GM19452 (cell line): ENCODE measurements at regions not wholly inside any gene's neighbourhood (a gene's known extent, or its start where the extent isn't known, plus 50 kb on each side); places are given as distances from the start of the nearest gene placed in this dataset.
A peak's percentile ranks its signal among the peaks of the same experiment; 100 is the strongest.
"Not testable (repeated sequence)": the region's sequence is repeated elsewhere in the genome, so short reads cannot be mapped to it uniquely, and the experiment has no call there.

Experiments
- ATAC-seq: cut with Tn5 transposase; IDR thresholded peaks from one replicate; pipeline ENCODE4 v1.9.1; 2021; ENCODE audit not compliant: unreplicated experiment

DNA sequence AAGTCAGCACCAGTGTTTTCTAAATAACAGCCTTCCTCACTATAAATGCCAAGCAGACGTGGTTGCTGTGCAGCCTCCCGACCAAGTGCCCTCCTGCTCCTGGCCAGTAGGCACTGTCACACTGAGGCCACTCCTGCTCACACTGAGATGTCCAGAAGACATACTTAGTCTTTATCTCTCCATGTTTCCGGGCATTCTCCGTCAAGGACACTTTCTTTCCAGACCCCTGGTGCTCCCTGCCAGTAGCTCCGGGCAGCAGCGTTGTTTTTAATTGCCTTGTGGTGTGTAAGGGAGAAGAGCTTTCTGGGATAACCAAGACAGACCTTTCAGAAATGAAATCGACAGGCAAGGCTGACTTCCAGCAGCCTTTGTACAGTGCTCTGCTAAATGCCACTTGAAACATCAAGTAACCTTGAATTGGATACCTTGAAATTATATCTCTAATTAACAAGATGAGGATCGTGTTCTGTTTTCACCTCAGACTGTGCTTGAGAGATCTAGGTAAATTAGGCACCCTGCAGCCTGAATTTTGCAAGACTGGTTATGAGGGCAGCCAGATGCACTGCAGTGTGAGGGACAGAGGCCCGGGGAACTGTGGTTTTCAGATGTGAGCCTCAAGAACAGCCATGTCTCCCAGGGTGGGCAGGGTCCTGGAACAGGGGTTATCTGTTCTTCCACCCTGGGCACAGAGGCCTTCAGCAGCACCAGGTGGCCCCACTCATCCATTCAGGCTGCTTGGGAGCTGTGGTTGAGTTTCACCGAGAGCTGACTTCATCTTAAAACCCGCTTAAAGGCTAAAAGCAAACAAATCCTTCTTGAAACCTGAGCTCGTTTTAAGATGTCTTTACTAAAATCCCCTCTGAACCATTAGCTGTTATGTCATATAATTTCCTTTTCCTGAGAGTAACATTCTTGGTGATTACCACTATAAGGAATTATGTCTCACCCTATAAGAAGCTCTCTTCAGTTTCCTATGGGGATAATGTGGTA, 105.5 kb upstream of the IL12A start:
- no peak for ATAC-seq

DNA sequence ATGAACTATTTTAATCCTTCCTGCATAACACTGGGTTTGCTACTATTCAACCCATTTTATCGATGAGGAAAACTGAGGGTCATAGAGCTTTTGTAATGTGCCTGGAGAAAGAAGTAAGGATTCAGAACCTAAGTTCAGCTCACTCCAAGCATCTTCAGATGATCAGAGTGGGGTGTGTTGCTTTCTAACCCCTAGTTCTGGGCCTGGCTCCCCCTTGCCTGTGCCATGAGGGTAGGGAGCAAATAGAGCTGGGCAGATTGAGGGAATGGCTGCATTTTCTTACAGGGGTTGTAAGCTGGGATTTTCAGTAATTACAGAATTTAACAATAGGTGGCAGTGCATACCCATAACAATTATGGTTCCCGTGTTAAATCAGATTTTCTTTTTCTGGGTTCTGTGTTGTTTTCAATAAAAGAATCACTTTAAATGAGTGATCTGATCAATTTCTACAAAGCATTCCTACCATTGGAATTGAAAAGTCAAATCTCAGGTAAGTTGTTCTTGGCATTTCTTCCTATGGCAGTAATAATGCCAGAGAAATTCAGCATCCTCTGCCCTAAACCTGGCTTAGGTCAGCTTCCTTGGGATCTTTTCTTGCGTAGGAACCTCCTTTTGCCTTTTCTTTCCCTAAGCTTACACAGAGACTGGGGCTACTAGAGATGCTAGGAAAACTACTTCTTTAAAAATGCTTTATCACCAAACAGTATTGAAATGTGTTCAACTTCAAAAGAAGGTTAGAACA, 103.8 kb upstream of the IL12A start:
- no peak for ATAC-seq

DNA sequence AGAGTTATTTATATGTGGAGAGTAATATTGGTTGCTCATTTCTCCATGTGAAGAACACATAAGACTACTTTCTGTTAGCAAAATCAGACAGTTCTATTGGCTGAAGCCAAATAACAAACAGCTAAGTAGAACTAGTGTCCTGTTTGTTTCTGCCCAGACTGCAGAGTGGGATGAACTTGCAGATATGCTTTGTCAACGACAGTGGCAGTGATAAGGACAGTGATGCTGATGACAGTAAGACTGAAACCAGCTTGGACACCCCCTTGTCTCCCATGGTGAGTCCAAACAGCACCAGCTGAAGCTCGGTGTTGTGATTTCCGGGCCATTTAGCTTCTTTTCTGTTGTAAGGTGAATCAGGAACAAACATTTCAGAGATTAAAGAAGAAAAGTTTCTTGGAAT, 102.6 kb upstream of the IL12A start:
- no peak for ATAC-seq

DNA sequence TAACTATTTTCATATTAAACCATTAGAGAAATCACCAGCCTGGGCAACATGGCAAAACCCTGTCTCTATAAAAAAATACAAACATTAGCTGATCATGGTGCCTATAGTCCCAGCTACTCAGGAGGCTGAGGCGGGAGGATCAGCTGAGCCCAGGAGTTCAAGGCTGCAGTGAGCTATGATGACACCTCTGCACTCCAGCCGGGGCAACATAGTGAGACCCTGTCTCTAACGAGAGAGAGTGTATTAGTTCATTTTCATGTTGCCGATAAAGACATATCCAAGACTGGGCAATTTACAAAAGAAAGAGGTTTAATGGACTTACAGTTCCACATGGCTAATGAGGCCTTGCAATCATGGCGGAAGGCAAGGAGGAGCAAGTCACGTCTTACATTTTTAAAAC, 102.1 kb upstream of the IL12A start:
- ATAC-seq = not testable (repeated sequence)

DNA sequence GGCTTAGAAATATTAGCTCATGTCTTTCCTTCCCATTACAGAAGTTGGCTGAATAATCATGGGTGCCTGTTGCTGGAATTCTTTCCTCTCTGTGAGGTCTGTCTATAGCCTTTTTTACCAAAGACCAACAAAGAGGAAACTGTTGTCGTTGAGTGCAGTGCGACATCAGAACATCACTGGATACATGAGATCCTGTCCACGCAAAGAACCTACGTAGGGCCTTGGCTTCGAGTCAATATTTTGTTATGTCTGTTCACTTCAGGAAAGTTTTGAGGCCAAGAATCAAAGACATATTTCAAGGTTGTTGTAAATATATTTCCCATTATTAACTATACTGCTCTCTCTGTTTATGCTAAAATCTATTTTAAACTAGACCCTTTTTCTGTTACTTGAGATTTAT, 101.5 kb upstream of the IL12A start:
- no peak for ATAC-seq

DNA sequence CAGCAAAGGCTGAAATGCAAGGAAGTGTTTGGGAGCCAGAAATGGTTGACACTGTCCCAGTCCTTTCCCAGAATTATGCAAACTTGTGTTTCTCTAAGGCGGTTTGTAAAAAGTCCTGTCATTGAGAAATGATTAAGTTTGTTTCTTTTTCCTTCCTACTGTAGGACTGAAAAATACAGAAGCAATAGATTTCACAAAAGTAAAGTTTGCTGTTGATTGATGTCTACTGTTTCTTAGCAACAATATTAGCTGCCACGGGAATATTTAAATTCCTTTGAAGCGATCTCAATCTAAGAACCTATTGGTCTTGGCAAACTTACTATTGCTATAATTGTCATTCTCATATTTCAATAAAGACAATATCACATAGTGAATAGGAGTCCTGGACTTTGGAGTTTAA, 100.7 kb upstream of the IL12A start:
- no peak for ATAC-seq

DNA sequence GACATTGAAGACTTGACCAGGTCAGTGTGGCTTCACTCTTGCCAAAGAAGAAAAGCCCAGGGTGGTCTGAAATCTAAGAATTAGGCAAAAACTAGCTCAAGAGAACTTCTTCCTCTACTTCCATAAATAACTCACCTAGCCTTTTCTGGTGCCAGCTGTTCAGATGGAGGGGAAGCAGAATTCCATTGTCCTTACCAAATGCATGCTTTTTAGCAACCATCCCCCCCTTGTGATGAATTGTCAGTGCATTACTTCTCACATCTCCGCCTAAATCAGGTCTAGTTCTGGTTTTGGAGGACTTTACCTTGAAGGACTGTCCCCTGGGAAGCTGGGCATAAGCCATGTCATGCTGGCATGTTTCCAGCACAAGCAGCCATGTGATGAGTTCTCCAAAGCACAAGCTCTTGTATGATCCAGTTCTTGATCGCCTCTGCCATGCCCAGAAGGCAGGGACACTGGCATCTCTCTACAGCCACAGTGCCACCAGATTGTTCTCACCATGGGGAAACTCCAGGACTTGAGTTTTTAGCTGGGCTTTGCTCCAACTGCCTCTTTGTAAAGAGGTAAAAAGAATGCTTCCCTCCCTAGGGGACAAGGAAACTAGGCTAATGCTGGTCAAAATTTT, 96.4 kb upstream of the IL12A start:
- no peak for ATAC-seq

DNA sequence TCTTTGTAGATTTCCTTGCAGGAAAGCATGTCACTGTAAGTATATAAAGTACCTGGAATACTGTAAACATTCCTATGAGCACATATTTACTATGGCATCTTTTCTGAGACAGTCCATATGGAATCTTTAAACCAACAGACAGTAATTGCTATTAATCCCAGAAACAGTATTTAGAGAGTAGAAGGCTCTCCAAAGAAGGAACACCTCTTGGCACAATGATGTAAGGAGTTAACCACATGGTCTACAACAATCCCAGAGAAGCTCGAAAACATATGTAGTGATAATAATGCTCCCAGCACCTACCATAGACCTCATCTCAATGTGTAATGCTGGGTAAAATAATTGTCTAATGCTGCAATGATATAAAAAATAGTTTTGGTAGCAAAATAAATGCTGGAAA, 95.8 kb upstream of the IL12A start:
- no peak for ATAC-seq

DNA sequence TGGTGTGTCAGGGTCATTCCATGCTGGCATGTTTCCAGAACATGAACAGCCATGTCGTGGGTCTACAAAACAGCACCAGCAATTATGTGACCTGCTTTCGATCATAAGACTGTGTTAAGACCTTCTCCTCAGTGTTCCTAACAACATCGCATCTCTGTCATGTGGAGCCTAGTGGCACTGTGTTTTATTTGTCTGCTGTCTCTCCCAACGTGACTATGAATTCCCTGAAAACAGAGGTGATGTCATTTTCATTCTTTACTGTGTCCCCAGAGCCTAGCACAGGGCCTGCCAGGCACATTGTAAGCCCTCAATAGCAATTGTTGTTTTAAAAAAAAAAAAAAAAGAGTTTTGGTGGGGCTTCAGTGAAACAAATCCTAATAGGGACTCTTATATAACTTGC, 94.2 kb upstream of the IL12A start:
- no peak for ATAC-seq

DNA sequence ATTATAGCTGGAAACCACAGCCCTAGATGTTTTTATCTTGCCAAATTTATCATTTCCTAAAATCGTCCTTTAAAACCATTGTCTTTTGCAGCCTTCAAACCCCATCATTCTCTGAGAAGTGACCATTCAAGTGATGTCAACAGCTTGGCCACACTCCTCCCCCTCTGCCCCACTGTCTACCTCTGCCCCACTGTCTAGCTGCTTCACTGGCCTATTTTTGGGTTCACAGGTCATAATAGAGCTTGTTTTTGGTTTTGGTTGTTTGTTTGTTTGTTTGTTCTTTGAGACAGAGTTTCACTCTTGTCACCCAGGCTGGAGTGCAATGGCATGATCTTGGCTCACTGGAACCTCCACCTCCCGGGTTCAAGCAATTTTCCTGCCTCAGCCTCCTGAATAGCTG, 93.2 kb upstream of the IL12A start:
- no peak for ATAC-seq

DNA sequence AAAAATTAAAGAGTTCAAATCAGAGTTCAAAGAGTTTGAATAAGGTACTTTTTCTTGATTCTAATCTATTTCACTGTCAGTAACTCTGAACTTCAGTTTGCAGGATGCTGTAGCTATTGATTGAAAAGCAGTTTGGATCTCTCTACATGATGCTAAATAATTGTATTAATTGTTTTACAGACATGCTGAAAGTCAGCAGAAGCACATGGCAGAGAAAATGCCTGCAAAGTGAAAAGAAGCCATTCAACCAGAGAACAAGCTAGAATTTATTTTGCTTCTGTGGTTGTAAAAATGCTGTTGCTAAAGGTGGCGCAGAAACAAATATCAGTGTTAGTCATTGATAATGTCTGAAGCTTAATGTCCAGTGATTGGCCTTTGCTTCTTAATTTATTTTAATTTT, 92.1 kb upstream of the IL12A start:
- ATAC-seq = no peak

DNA sequence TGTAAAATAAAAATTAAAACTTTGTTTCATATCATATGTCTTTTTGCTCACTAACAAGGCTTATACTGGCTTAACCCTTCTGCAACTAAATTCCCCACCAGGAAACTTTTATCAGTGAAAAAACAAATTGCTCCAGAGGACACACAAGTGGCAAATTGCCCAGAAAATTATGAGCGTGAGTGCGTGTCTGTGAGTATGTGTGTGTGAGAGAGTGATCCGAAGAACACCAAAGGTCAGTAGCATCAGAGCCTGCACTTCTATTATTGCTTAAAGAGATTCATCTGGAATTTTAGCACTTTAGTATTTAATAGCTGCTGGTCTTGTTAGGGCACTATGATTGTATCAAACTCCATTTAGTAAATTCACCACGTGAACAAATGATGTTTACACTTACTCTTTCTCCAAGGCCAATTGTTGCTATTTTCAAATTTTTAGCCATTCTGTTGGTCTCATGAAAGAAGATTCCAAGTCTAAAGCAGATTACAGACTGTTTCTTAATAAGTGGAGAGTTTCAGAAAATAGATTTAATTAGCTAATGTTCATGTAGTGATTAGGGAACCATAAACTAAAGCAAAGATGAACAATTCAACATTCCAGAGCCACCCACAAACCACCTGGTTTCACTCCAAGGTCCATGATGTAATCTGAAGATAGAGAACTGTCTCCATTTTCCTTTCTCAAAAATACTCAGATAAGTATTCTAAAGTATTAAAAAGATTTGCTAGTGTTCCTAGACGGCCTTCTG, 91.1 kb upstream of the IL12A start:
- no peak for ATAC-seq

DNA sequence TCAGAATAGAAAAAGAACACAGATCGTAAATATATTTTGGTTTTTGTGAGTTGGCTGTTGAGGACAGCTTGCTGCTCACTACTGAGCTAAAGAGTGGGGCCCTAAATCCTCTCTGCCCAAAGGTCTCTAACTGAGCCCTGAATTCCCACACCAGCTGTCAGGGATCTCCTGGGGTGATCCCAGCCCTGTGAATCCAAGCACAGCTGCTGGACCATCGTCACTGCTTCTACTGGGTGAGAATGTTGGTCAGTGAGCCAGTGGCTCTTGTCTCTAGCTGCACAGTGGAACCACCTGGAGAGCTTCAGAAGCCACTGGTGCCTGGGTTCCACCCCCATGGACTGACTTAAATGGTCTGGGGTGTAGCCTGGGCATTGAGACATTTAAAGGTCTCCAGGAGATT, 90.5 kb upstream of the IL12A start:
- no peak for ATAC-seq

DNA sequence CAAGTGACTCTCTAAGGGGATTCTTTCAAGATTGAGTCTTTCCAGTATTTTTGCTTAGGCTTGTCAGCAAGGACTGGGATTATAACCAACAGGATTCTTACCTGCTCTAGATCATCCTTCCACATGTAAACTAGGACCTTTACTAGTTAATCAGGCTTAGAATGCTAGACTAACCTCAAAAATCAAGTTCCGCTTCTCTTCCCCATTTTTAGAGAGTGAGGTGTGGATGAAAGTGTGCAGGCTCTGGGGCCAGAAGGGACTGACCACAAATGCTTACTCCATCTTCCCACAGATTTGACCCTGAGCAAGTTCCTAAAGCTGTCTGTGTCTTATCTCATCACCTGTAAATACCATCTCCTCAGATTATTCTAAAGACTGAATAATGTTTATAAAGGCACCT, 89.5 kb upstream of the IL12A start:
- ATAC-seq = no peak

DNA sequence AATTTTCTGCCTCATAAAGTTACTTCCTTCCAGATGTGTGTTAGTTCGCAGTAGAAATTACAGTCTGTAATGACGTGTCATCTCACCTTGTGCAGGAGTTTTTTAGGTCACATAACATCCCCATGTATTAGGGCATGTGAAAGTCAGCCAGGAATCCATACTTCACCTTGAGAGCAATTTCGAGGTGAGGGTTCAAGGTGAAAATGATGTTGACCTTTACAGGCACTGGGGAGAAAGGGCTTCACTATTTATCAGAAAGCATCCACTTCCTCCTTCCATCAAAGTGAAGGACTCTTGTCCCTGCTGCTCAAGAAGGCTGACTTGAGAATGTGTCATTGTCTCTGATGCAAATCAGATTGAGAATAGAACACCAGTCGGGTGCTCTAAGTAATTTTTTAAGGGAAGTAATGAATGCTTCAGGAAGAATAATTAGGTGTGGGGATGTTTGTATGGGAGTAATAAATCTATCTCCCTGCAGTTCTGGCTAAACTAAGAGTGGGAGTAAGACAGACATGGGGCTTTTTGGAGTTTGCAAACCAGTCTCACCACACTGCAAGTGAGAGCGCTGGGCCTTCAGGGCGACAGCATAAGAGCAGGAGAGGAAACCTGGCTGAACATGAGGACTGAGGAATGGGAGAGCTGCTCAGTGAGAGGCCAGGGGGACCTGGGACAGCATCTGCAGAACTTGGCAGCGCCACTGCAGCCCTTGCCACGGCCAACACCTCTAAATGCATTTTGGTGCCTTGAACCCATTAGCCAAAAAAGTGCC, 85.9 kb upstream of the IL12A start:
- ATAC-seq = peak; percentile 71

DNA sequence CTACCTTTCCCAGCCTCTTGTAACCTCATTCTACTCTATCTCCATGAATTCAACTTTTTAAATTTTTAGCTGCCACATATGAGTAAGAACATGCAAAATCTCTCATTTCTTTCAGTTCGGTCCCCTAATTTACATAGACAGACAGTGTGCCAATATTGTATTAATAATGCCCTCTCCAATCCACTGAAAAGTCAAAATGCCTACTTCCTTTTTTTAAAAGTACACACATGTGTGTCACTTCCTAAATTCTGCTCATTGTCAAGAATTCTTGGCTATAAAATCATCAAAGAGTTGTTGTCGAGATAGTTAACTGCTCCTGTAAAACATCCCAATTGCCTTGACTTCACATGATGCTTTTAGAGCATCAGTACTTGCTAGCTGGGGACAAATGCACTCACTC, 84.2 kb upstream of the IL12A start:
- peak; percentile 40 for ATAC-seq

DNA sequence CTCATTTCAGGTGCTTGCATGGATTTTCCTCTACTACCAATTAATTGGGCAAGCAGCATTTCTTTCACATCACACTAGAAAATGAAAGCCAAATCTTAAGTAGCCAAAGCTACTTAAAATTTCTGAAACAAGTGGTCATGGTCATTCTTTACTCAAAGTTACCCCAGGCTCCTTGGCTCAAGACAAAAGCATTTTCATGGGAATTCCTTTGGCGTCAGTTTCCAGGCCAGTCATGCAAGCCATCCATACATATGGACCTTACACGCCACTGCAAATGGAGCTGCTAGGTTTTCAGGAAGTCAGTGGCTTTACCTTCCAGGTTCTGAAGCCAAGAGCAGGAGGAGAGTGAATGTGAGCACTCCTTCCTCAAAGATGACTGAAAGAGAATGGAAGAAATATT, 83.7 kb upstream of the IL12A start:
- ATAC-seq = no peak

DNA sequence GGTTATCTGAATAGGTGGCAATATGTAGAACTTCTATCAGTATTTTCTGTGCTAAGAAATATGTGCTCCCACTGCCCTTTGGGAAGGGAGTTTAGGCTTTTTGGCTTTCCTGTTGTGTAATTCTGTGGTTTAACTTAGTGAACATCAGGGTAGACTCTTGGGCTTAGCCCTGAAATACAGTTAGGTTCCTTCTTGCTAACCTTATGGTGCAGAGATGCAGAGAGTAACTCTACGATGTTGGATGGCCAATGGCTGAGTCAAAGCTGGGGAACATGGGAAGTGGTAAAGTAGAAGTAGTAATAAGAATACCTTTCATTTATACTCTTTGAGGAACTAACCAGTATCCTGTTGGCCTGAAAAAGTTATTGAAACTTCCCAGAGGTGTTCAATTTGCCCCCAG, 80.8 kb upstream of the IL12A start:
- ATAC-seq = no peak

DNA sequence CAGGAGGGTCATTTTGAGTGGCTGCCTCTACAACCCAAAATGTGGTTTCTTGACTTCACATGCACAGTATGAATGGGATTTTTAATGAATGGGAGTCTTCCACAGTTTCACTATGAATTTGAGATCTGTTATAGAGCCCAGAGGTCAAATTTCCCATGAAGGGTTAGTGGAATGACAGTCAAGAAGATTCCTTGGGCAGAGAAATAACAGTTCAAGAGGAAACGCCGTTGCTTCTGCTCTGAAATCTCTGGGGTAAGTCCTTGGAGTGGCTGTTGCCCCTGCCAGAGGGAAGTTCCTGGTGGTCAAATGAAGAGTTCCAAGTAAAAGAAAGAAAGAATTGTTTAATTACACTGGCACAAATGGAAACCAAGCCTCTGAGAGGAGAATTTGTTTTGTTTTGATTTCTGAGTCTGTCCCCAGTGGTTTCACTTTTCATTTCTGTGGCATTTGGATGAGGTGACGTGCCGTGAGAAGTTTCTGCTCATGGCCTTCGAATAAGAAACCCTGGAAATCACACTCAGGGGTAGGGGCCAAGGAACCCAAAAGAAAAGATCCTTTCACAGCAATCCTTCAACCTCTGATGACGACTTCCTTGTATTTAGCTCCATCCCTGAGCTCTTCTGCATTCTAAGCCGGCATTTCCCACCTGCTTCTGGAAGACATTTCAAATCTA, 77.5 kb upstream of the IL12A start:
- ATAC-seq = peak; percentile 81

DNA sequence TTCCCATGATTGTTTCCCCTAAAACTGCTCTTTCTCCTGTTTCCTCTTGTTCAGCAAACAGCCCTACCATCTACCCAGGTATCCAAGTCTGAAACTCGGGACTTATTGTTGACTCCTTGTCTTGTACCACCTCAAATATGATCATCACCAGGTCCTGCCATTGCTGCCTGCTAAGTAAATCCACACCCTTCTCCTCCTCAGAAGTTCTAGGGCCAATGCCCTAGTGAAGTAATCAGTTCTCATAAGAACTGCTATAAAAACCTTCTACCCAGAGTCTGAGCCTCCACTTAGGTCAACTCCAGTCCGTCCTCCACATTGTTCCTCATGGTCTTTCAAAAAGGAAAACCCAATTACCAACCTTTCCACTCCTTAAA, 77.0 kb upstream of the IL12A start:
- no peak for ATAC-seq
